GM21528 (cell line): ENCODE measurements at regions not wholly inside any gene's neighbourhood (a gene's known extent, or its start where the extent isn't known, plus 50 kb on each side); places are given as distances from the start of the nearest gene placed in this dataset.

Experiments
- ATAC-seq: cut with Tn5 transposase; IDR thresholded peaks from one replicate; pipeline ENCODE4 v1.9.1; 2021; ENCODE audit warnings: mild to moderate bottlenecking, moderate library complexity; ENCODE audit not compliant: unreplicated experiment, low FRiP score

GRCh38 chr12:18207266-18207665 is 54.1 kb upstream of the PIK3C2G start:
- no peak for ATAC-seq

GRCh38 chr12:18206198-18206597 is 55.1 kb upstream of the PIK3C2G start:
- no peak for ATAC-seq

- ATAC-seq, result no peak
Measured at GRCh38 chr12:18204053-18204452, 57.3 kb upstream of the PIK3C2G start.

- no peak for ATAC-seq
Measured at GRCh38 chr12:18192119-18192518, 69.2 kb upstream of the PIK3C2G start.

GRCh38 chr12:18183141-18183540 is 78.2 kb upstream of the PIK3C2G start:
- ATAC-seq, result no peak

- no peak for ATAC-seq
Measured at GRCh38 chr12:18171571-18171970, 81.6 kb upstream of the RERGL start.

- no peak for ATAC-seq
Measured at GRCh38 chr12:18168016-18168415, 78.0 kb upstream of the RERGL start.

GRCh38 chr12:18165889-18166288 is 75.9 kb upstream of the RERGL start:
- no peak for ATAC-seq

GRCh38 chr12:18165422-18165871 is 75.5 kb upstream of the RERGL start:
- peak; percentile 99 for ATAC-seq

GRCh38 chr12:18160901-18161300 is 70.9 kb upstream of the RERGL start:
- no peak for ATAC-seq

GRCh38 chr12:18158774-18159557 is 69.0 kb upstream of the RERGL start:
- ATAC-seq, result no peak

GRCh38 chr12:18153826-18154225 is 63.8 kb upstream of the RERGL start:
- ATAC-seq, result no peak

GRCh38 chr12:18151036-18151435 is 61.0 kb upstream of the RERGL start:
- no peak for ATAC-seq

- ATAC-seq, result no peak
Measured at GRCh38 chr12:18148961-18149360, 59.0 kb upstream of the RERGL start.

GRCh38 chr12:18146363-18146762 is 56.4 kb upstream of the RERGL start:
- ATAC-seq, result no peak

- no peak for ATAC-seq
Measured at GRCh38 chr12:18145924-18146323, 55.9 kb upstream of the RERGL start.

GRCh38 chr12:18141048-18141982 is 51.3 kb upstream of the RERGL start:
- no peak for ATAC-seq

GRCh38 chr12:18139989-18140596 is 50.1 kb upstream of the RERGL start:
- ATAC-seq, result no peak
